MM.1S (cell line): ENCODE measurements at regions not wholly inside any gene's neighbourhood (a gene's known extent, or its start where the extent isn't known, plus 50 kb on each side); places are given as distances from the start of the nearest gene placed in this dataset.

Experiments
- DNase-seq: peaks from one replicate; pipeline ENCODE4 v3.0.0-alpha.2; 2015
- H2AFZ ChIP-seq: fragments of 300-600 bp; sonication (generic); 2 replicates; pipeline ENCODE4 v1.6.0; 2016; ENCODE audit warnings: antibody characterized with exemption, low read length
- H3F3A ChIP-seq: fragments of 300-600 bp; sonication (generic); 2 replicates; pipeline ENCODE4 v1.6.1; 2016; ENCODE audit warnings: mild to moderate bottlenecking, antibody characterized with exemption, low read length, moderate library complexity, mixed read lengths; ENCODE audit not compliant: insufficient read depth
- H3K27ac ChIP-seq: fragments of 300-600 bp; sonication (generic); 2 replicates; pipeline ENCODE4 v1.5.1; 2016; ENCODE audit warnings: mild to moderate bottlenecking, low read length
- H3K27me3 ChIP-seq: fragments of 300-600 bp; sonication (generic); replicated peaks from 2 replicates; pipeline ENCODE4 v1.6.0; 2016; ENCODE audit warnings: low read length; ENCODE audit not compliant: insufficient read depth
- H3K36me3 ChIP-seq: fragments of 300-600 bp; sonication (generic); replicated peaks from 2 replicates; pipeline ENCODE4 v1.6.1; 2016; ENCODE audit warnings: mild to moderate bottlenecking, low read length, mixed read lengths; ENCODE audit not compliant: insufficient read depth
- H3K4me1 ChIP-seq: fragments of 300-600 bp; sonication (generic); 2 replicates; pipeline ENCODE4 v1.6.1; 2016; ENCODE audit warnings: low read length, mixed read lengths
- H3K4me2 ChIP-seq: fragments of 300-600 bp; sonication (generic); 2 replicates; pipeline ENCODE4 v1.6.0; 2016; ENCODE audit warnings: low read depth, low read length
- H3K4me3 ChIP-seq: fragments of 300-600 bp; sonication (generic); 2 replicates; pipeline ENCODE4 v1.5.1; 2016; ENCODE audit warnings: low read length, mixed read lengths
- H3K79me2 ChIP-seq: fragments of 300-600 bp; sonication (generic); 2 replicates; pipeline ENCODE4 v1.6.1; 2016; ENCODE audit warnings: mixed run types, low read length, mixed read lengths
- H3K9ac ChIP-seq: fragments of 300-600 bp; sonication (generic); 2 replicates; pipeline ENCODE4 v1.6.1; 2016; ENCODE audit warnings: low read length, mixed read lengths
- H3K9me2 ChIP-seq: fragments of 300-600 bp; sonication (generic); replicated peaks from 2 replicates; pipeline ENCODE4 v1.6.1; 2016; ENCODE audit warnings: mild to moderate bottlenecking, low read length, mixed read lengths; ENCODE audit not compliant: insufficient read depth
- H3K9me3 ChIP-seq: fragments of 300-600 bp; sonication (generic); replicated peaks from 2 replicates; pipeline ENCODE4 v1.6.1; 2016; ENCODE audit warnings: mild to moderate bottlenecking, low read length, mixed read lengths; ENCODE audit not compliant: insufficient read depth
- H4K20me1 ChIP-seq: fragments of 300-600 bp; sonication (generic); 2 replicates; pipeline ENCODE4 v1.6.1; 2016; ENCODE audit warnings: mild to moderate bottlenecking, low read length, moderate library complexity, mixed read lengths; ENCODE audit not compliant: insufficient read depth
- EZH2 ChIP-seq: fragments of 300-600 bp; sonication (generic); optimal IDR thresholded peaks from 2 replicates; pipeline ENCODE3; 2017; ENCODE audit warnings: low read depth, mild to moderate bottlenecking, antibody characterized with exemption, low read length, mixed read lengths
- EZH2phosphoT487 ChIP-seq: fragments of 300-600 bp; sonication (generic); IDR thresholded peaks from 2 replicates; pipeline ENCODE4 v1.6.1; 2018; ENCODE audit warnings: antibody characterized with exemption, low read length
- TF ChIP-seq, protein P1 (sequence below): fragments of 300-600 bp; sonication (generic); IDR thresholded peaks from 2 replicates; pipeline ENCODE4 v1.5.1; 2016; ENCODE audit warnings: antibody characterized with exemption, low read length, mixed read lengths

DNA sequence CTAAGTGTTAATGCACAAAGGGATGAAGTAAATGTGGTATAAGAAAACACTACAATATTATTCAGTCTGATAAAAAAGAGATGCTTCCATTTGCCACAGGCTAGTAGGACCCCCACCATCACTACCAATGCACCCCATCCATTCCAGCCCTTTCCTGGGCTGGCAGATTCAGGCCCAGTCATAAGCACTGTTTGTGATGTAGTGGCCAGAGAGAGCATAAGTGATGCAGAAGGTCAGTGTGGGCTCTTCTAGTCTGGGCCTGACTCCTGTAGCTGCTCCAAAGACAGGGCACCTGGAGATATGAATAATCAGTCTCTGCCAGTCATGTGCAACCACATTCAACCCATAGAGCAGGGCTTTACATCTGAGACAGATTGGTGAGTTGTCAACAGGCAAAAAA, 1294.7 kb downstream of the TMEM121 start:
- H4K20me1 ChIP-seq: no peaks in the 10 kb centered on the region
- no peaks in the 10 kb centered on the region for H3K4me1 ChIP-seq
- H3K27me3 ChIP-seq: no peaks in the 10 kb centered on the region
- H3K4me2 ChIP-seq: no peak overlapping the region
- H3K4me3 ChIP-seq: no peak overlapping the region
- no peaks in the 10 kb centered on the region for H3F3A ChIP-seq
- H3K9ac ChIP-seq: no peak overlapping the region
- H3K27ac ChIP-seq: no peak overlapping the region
- H3K9me2 ChIP-seq: no peaks in the 10 kb centered on the region
- H3K36me3 ChIP-seq: no peaks in the 10 kb centered on the region
- DNase-seq: no peak
- no peak overlapping the region for H2AFZ ChIP-seq
- H3K9me3 ChIP-seq: no peaks in the 10 kb centered on the region
- TF ChIP-seq EZH2phosphoT487 (no peak), EZH2 (no peak)
- TF ChIP-seq, protein P1, sequence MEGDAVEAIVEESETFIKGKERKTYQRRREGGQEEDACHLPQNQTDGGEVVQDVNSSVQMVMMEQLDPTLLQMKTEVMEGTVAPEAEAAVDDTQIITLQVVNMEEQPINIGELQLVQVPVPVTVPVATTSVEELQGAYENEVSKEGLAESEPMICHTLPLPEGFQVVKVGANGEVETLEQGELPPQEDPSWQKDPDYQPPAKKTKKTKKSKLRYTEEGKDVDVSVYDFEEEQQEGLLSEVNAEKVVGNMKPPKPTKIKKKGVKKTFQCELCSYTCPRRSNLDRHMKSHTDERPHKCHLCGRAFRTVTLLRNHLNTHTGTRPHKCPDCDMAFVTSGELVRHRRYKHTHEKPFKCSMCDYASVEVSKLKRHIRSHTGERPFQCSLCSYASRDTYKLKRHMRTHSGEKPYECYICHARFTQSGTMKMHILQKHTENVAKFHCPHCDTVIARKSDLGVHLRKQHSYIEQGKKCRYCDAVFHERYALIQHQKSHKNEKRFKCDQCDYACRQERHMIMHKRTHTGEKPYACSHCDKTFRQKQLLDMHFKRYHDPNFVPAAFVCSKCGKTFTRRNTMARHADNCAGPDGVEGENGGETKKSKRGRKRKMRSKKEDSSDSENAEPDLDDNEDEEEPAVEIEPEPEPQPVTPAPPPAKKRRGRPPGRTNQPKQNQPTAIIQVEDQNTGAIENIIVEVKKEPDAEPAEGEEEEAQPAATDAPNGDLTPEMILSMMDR: no peak
- H3K79me2 ChIP-seq: no peaks in the 10 kb centered on the region

- no peak overlapping the region for H2AFZ ChIP-seq
- H3K9me2 ChIP-seq: no peaks in the 10 kb centered on the region
- no peak overlapping the region for H3K4me3 ChIP-seq
- no peaks in the 10 kb centered on the region for H3K27me3 ChIP-seq
- H4K20me1 ChIP-seq: no peaks in the 10 kb centered on the region
- no peaks in the 10 kb centered on the region for H3K9me3 ChIP-seq
- no peak for TF ChIP-seq EZH2
- TF ChIP-seq, protein P1: no peak
- no peak for TF ChIP-seq EZH2phosphoT487
- no peaks in the 10 kb centered on the region for H3K79me2 ChIP-seq
- no peak overlapping the region for H3K4me2 ChIP-seq
- no peaks in the 10 kb centered on the region for H3K4me1 ChIP-seq
- no peak overlapping the region for H3K27ac ChIP-seq
- H3F3A ChIP-seq: no peaks in the 10 kb centered on the region
- no peaks in the 10 kb centered on the region for H3K36me3 ChIP-seq
- no peak overlapping the region for H3K9ac ChIP-seq
- DNase-seq: no peak
Measured at GRCh38 chr14:106822905-106823304, 1296.5 kb downstream of the TMEM121 start.

DNA sequence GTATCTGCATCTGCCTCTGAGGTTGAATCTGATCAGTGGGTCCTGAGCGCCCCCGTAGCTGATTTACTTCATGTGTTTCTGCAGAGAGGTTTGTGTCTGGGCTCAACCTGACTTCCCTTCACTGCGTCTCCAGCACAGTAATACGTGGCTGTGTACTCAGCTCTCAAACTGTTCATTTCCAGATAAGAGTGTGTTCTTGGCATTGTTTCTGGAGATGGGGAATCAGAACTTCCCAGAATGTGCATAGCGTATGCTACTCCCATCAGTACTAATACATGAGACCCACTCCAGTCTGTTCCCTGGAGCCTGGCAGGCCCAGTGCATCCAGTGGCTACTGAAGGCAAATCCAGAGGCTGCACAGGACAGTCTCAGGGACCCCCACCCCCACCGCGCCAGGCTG, 1297.2 kb downstream of the TMEM121 start:
- Histone ChIP-seq H3K79me2 (no peaks in the 10 kb centered on the region), H4K20me1 (no peaks in the 10 kb centered on the region), H2AFZ (no peak overlapping the region), H3K27ac (no peak overlapping the region), H3K27me3 (no peaks in the 10 kb centered on the region), H3K9ac (no peak overlapping the region), H3K36me3 (no peaks in the 10 kb centered on the region), H3K9me3 (no peaks in the 10 kb centered on the region), H3K4me1 (no peaks in the 10 kb centered on the region), H3F3A (no peaks in the 10 kb centered on the region), H3K4me2 (no peak overlapping the region), H3K4me3 (no peak overlapping the region), H3K9me2 (no peaks in the 10 kb centered on the region)
- no peak for TF ChIP-seq EZH2phosphoT487
- TF ChIP-seq, protein P1: no peak
- DNase-seq: no peak
